ENCODE measurements at regions not wholly inside any gene's neighbourhood (a gene's known extent, or its start where the extent isn't known, plus 50 kb on each side); places are given as distances from the start of the nearest gene placed in this dataset.

DNA sequence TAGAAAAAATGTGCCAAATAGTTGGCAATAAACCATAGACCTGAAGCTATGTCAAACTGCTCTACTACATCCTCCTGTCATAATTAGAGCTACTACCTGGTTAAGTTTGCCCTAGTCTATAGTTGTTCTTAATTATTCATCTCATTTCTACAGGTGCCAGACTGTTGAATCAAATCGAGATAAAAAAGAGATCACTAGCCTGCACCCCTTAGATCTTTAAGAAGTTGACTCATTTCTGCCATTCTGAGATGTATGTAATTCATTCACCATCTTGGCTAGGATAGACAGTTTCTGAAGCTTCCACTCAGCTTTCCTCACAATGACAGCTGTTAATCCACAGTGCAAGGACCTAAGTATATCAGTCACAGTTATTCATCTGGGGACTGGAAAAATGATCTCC lies 452.1 kb upstream of the BOD1L1 start:
- FAIRE-seq (no peak), DNase-seq (ENCODE audit: low read depth, low spot score) (no peak)
- no peaks in the 10 kb centered on the region for H3K27me3 ChIP-seq (ENCODE audit: control insufficient read depth, extremely low read depth, insufficient read depth, low read length)
- no peaks in the 10 kb centered on the region for H3K4me1 ChIP-seq (ENCODE audit: control insufficient read depth, extremely low read depth, insufficient read depth, low read length)
- H4K20me1 ChIP-seq (ENCODE audit: control insufficient read depth, extremely low read depth, insufficient read depth, low read length), result no peaks in the 10 kb centered on the region
- H3K4me3 ChIP-seq (ENCODE audit: control insufficient read depth in 2 of 3, extremely low read depth in 1 of 3, insufficient read depth in 2 of 3, low read depth in 1 of 3, low read length in 3 of 3), result no peak overlapping the region
- no peaks in the 10 kb centered on the region for H3K79me2 ChIP-seq (ENCODE audit: control insufficient read depth, insufficient read depth, low read length)
- H2AFZ ChIP-seq (ENCODE audit: control insufficient read depth, low read length), result no peak overlapping the region
- no peak overlapping the region for H3K9ac ChIP-seq (ENCODE audit: control insufficient read depth, extremely low read depth, insufficient read depth, low read length)
- dilution Hi-C loops (cut with MboI; ENCODE audit: extremely low pct_ligation_motif_present, low sequenced_read_pairs), result no loop called here
- H3K36me3 ChIP-seq (ENCODE audit: control insufficient read depth in 2 of 2, extremely low read depth in 1 of 2, insufficient read depth in 2 of 2, low read length in 2 of 2), result no peaks in the 10 kb centered on the region
- TF ChIP-seq CTCF (optimal IDR thresholded peaks at IDR 0.05 in 1 of 3, IDR thresholded peaks at IDR 0.05 in 1 of 3, conservative IDR thresholded peaks at IDR 0.05 in 1 of 3; ENCODE audit: extremely low read depth in 1 of 3, insufficient read depth in 2 of 3, low read length in 3 of 3) (no peak), EZH2 (IDR thresholded peaks at IDR 0.05; ENCODE audit: low read length) (no peak)
- H3K4me2 ChIP-seq (ENCODE audit: control insufficient read depth, extremely low read depth, insufficient read depth, low read depth, low read length), result no peak overlapping the region
- no peak overlapping the region for H3K27ac ChIP-seq (ENCODE audit: control insufficient read depth, insufficient read depth, low read length)
- no peaks in the 10 kb centered on the region for H3K9me1 ChIP-seq (ENCODE audit: control insufficient read depth, extremely low read depth, insufficient read depth, low read length)
- H3K9me3 ChIP-seq (ENCODE audit: control insufficient read depth, low read depth, low read length), result no peaks in the 10 kb centered on the region

DNA sequence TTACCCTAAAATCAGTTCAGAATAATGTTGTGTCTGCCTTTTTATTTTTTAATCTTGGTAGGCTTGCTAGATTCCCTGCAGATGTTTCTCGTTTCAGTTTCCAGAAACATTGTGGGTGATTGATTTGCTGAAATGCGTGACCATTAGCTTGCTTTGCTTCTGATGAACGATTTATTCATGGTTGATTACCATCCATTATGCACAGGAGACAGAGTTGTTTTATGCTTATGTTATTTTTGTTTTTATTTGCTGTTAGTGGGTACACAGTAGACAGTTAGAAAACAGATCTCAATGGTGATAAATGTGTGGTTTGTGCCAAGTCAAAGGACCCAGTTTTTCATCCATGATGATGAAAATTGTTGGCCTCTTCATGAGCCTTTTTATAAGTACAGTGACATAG lies 455.6 kb upstream of the BOD1L1 start:
- H3K27me3 ChIP-seq (ENCODE audit: control insufficient read depth, extremely low read depth, insufficient read depth, low read length), result no peaks in the 10 kb centered on the region
- H3K36me3 ChIP-seq (ENCODE audit: control insufficient read depth in 2 of 2, extremely low read depth in 1 of 2, insufficient read depth in 2 of 2, low read length in 2 of 2), result no peaks in the 10 kb centered on the region
- no peak overlapping the region for H2AFZ ChIP-seq (ENCODE audit: control insufficient read depth, low read length)
- no peak overlapping the region for H3K27ac ChIP-seq (ENCODE audit: control insufficient read depth, insufficient read depth, low read length)
- no peaks in the 10 kb centered on the region for H3K4me1 ChIP-seq (ENCODE audit: control insufficient read depth, extremely low read depth, insufficient read depth, low read length)
- no peak overlapping the region for H3K4me3 ChIP-seq (ENCODE audit: control insufficient read depth in 2 of 3, extremely low read depth in 1 of 3, insufficient read depth in 2 of 3, low read depth in 1 of 3, low read length in 3 of 3)
- no peaks in the 10 kb centered on the region for H3K79me2 ChIP-seq (ENCODE audit: control insufficient read depth, insufficient read depth, low read length)
- dilution Hi-C loops (cut with MboI; ENCODE audit: extremely low pct_ligation_motif_present, low sequenced_read_pairs), result no loop called here
- no peaks in the 10 kb centered on the region for H3K9me3 ChIP-seq (ENCODE audit: control insufficient read depth, low read depth, low read length)
- no peak for FAIRE-seq
- H3K9me1 ChIP-seq (ENCODE audit: control insufficient read depth, extremely low read depth, insufficient read depth, low read length), result no peaks in the 10 kb centered on the region
- H3K4me2 ChIP-seq (ENCODE audit: control insufficient read depth, extremely low read depth, insufficient read depth, low read depth, low read length), result no peak overlapping the region
- no peak for TF ChIP-seq EZH2 (IDR thresholded peaks at IDR 0.05; ENCODE audit: low read length)
- TF ChIP-seq CTCF (optimal IDR thresholded peaks at IDR 0.05 in 1 of 3, IDR thresholded peaks at IDR 0.05 in 1 of 3, conservative IDR thresholded peaks at IDR 0.05 in 1 of 3; ENCODE audit: extremely low read depth in 1 of 3, insufficient read depth in 2 of 3, low read length in 3 of 3), result no peak
- no peak for DNase-seq (ENCODE audit: low read depth, low spot score)
- no peaks in the 10 kb centered on the region for H4K20me1 ChIP-seq (ENCODE audit: control insufficient read depth, extremely low read depth, insufficient read depth, low read length)
- no peak overlapping the region for H3K9ac ChIP-seq (ENCODE audit: control insufficient read depth, extremely low read depth, insufficient read depth, low read length)
